Left ventricle myocardium superior (tissue), 1 donor: ENCODE measurements at regions not wholly inside any gene's neighbourhood (a gene's known extent, or its start where the extent isn't known, plus 50 kb on each side); places are given as distances from the start of the nearest gene placed in this dataset.

Experiments used
- ATAC-seq: fragments of 200-7000 bp; cut with Tn5 transposase; one replicate; pipeline ENCODE4 v1.9.1; 2020; ENCODE audit warnings: mild to moderate bottlenecking, moderate library complexity
- DNase-seq: peaks from one replicate; pipeline ENCODE4 v3.0.0-alpha.2; 2020
- intact Hi-C: fragments of 100-400 bp; cut with micrococcal nuclease; formaldehyde crosslinking; loops from one replicate; pipeline ENCODE4 v1.11.0; 2022
- donor health status: DM: no; HTN: yes; CAD: no; lungs with severe emphysema.

GRCh38 chr5:3266861-3267260 is 328.8 kb upstream of the IRX1 start:
- intact Hi-C loops = no loop called here
- ATAC-seq (no peak), DNase-seq (no peak)

GRCh38 chr5:3265936-3266335 is 329.7 kb upstream of the IRX1 start:
- ATAC-seq (no peak), DNase-seq (no peak)
- intact Hi-C loops = no loop called here

- ATAC-seq (no peak), DNase-seq (no peak)
- intact Hi-C loops = no loop called here
Measured at GRCh38 chr5:3265131-3265885, 330.3 kb upstream of the IRX1 start.

- ATAC-seq (no peak), DNase-seq (no peak)
- intact Hi-C loops = no loop called here
Measured at GRCh38 chr5:3262451-3262850, 333.2 kb upstream of the IRX1 start.

GRCh38 chr5:3261081-3261480 is 334.6 kb upstream of the IRX1 start:
- DNase-seq (no peak), ATAC-seq (no peak)
- intact Hi-C loops = no loop called here

- intact Hi-C loops = no loop called here
- DNase-seq (no peak), ATAC-seq (no peak)
Measured at GRCh38 chr5:3258050-3258449, 337.6 kb upstream of the IRX1 start.

- DNase-seq (no peak), ATAC-seq (no peak)
- intact Hi-C loops = no loop called here
Measured at GRCh38 chr5:3252235-3252634, 343.4 kb upstream of the IRX1 start.

- no peak for DNase-seq
- no peak for ATAC-seq
- intact Hi-C loops = no loop called here
Measured at GRCh38 chr5:3251784-3252183, 343.8 kb upstream of the IRX1 start.

- no peak for DNase-seq
- intact Hi-C loops = no loop called here
- ATAC-seq = no peak
Measured at GRCh38 chr5:3249401-3249800, 346.2 kb upstream of the IRX1 start.

GRCh38 chr5:3237276-3237868 is 358.3 kb upstream of the IRX1 start:
- ATAC-seq = no peak
- DNase-seq = no peak

GRCh38 chr5:3234566-3234965 is 361.1 kb upstream of the IRX1 start:
- DNase-seq (no peak), ATAC-seq (no peak)
- intact Hi-C loops = no loop called here

More at GRCh38 chr5:3237276-3237868, 358.3 kb upstream of the IRX1 start:
- intact Hi-C loops = no loop called here

GRCh38 chr5:3230941-3231340 is 364.7 kb upstream of the IRX1 start:
- ATAC-seq (no peak), DNase-seq (no peak)
- intact Hi-C loops = no loop called here

GRCh38 chr5:3230254-3230653 is 365.4 kb upstream of the IRX1 start:
- intact Hi-C loops = no loop called here
- DNase-seq (no peak), ATAC-seq (no peak)

- intact Hi-C loops = no loop called here
- ATAC-seq (peak; percentile 84), DNase-seq (peak; percentile 48)
Measured at GRCh38 chr5:3226196-3226920, 369.3 kb upstream of the IRX1 start.

GRCh38 chr5:3225201-3225960 is 370.3 kb upstream of the IRX1 start:
- intact Hi-C loops = no loop called here
- ATAC-seq (no peak), DNase-seq (no peak)

GRCh38 chr5:3222924-3223323 is 372.7 kb upstream of the IRX1 start:
- DNase-seq = no peak
- intact Hi-C loops = no loop called here

GRCh38 chr5:3221432-3221831 is 374.2 kb upstream of the IRX1 start:
- intact Hi-C loops = no loop called here
- DNase-seq (no peak), ATAC-seq (no peak)

More at GRCh38 chr5:3222924-3223323, 372.7 kb upstream of the IRX1 start:
- ATAC-seq = no peak

GRCh38 chr5:3220638-3221288 is 374.9 kb upstream of the IRX1 start:
- intact Hi-C loops = no loop called here
- ATAC-seq (no peak), DNase-seq (no peak)

- no peak for DNase-seq
- intact Hi-C loops = no loop called here
- no peak for ATAC-seq
Measured at GRCh38 chr5:3220201-3220600, 375.4 kb upstream of the IRX1 start.
